CD4-positive, alpha-beta T cell treated with Interleukin-4 for 4 hours (primary cell): ENCODE measurements at regions not wholly inside any gene's neighbourhood (a gene's known extent, or its start where the extent isn't known, plus 50 kb on each side); places are given as distances from the start of the nearest gene placed in this dataset.
A peak's percentile ranks its signal among the peaks of the same experiment; 100 is the strongest.
"Not testable (repeated sequence)": the region's sequence is repeated elsewhere in the genome, so short reads cannot be mapped to it uniquely, and the experiment has no call there.

Source experiments
- DNase-seq: peaks from one replicate; pipeline ENCODE4 v3.0.0-alpha.2; 2020

GRCh38 chr18:56487801-56488200 lies 150.6 kb downstream of the TXNL1 start:
- DNase-seq, result no peak

- DNase-seq, result no peak
These were observed 155.0 kb downstream of the TXNL1 start for GRCh38 chr18:56483386-56483785.

GRCh38 chr18:56482813-56483212 lies 155.6 kb downstream of the TXNL1 start:
- not testable (repeated sequence) for DNase-seq

DNA sequence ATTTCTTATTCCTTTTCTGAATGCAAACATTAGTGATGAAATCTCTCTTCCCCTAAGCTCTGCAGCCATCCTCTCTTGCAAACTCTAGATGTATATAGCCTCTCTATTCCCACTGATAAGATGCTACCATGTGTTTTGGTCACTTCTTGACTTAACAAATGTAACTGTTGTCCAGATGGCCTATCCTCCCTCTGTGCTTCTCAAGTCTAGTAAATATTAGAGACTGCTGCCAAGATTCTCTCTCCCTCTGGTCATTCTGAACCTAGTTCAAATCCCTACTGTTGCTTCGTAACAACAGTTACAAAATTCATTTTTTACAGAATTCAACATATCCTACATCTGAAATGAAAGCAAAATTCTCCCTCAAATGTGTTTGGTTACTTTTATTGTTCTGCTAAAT lies 156.6 kb downstream of the TXNL1 start:
- DNase-seq, result no peak

DNA sequence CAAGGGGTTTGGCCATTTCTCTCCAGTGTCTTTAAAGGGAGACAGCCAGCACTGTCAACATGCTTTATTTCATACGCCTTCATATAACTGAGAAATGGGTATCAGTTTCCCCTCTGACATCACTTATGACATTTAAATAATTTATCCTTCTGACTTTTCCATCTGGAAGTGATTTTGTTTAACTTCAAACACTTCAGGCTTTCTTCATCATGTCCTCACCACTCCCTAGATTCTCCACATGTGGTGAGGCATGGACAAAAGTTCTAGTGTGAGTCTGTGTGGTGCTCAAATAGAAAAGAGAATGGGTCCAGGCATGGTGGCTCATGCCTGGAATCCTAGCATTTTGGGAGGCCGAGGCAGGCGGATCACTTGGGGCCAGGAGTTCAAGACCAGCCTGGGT lies 158.6 kb downstream of the TXNL1 start:
- DNase-seq, result no peak

GRCh38 chr18:56475250-56475649 lies 163.1 kb downstream of the TXNL1 start:
- DNase-seq, result no peak

DNA sequence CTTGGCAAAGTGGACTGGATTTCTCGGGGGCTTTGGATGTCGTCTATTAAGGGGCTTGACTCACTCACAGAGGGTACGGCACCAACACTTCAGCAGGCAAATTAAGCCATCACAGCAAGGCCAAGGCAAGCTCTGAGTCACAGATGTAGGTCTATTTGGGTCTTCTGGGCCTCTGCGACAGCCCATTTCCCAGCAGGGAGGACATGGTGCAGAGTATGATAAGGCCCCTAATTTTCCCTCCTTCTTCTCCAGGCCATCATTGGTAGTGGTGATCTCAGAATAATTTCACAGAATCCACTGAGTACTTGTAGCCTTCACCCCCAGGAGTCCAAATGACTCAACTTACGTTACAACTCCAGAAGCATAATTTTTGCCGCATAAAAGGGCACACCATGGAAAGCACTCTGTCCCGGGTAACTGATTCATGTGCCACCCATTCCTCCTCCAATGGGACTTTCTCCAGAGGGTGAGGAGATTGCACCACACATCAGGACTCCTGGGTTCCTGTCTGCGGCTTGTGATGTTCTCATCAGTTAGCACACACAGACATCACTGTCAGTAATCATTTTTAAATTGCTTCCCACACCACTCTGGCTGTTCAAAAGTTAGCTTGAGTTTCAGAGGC lies 164.9 kb downstream of the TXNL1 start:
- no peak for DNase-seq

- DNase-seq, result no peak
These were observed 167.7 kb downstream of the TXNL1 start for GRCh38 chr18:56470406-56471351.

DNA sequence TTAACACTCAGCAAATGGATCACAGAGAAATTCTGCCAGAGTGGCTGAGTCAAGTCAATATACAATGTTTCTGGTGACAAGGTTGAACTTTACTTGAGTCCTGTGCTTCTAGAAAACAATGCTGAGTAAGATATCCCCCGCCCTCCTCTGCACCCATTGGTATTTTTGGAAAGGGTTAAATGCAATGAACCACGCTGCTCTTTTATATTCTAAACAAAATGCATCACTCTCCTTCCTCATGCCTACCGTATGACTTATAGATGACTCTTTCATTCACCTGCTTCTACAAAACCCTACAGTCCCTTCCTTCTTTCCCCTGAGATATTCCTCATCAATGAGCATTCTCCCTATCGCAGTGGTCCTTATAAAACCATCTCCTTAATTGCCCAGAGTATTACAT lies 168.8 kb downstream of the TXNL1 start:
- DNase-seq, result no peak

GRCh38 chr18:56468396-56468795 lies 170.0 kb downstream of the TXNL1 start:
- DNase-seq, result peak; percentile 1

DNA sequence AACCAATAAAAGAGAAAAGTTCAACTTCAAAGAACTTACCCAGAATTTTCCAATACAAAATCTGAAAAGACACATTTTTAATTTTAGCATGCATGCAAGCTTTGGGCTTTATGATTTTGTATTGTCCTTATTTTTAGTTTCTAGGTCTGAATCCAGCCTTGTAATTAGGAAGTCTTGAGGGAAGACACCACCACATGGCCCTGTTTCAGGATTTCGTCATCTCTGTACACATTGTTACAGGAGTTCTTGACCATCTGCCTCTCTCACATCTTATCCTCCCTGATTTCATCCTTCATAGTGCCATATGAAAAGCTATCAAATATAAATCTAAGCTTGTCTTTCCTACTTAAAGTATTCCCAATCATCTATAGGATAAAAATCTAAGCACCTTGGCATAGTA lies 176.1 kb downstream of the TXNL1 start:
- DNase-seq, result no peak

GRCh38 chr18:56461151-56461550 lies 177.2 kb downstream of the TXNL1 start:
- no peak for DNase-seq

DNA sequence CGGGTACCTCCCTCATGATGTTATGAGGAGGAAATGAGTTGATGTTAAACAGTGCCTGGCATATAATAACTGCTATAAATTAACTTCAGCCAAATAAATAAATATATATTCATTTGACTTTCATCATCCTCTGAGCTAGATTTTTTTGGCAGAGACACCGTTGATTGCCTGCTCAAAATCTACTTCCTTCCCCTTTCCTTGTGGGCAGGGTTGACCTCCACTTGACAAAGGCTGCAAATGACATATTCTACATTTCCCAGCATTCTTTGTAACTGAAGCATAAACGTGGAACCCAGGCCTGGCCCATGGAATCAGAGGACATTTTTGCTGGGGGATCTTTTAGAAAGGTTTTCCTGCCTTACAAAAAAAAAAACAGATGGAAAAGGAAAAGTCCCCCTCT lies 177.8 kb downstream of the TXNL1 start:
- no peak for DNase-seq

GRCh38 chr18:56458770-56459712 lies 179.4 kb downstream of the TXNL1 start:
- DNase-seq, result no peak

DNA sequence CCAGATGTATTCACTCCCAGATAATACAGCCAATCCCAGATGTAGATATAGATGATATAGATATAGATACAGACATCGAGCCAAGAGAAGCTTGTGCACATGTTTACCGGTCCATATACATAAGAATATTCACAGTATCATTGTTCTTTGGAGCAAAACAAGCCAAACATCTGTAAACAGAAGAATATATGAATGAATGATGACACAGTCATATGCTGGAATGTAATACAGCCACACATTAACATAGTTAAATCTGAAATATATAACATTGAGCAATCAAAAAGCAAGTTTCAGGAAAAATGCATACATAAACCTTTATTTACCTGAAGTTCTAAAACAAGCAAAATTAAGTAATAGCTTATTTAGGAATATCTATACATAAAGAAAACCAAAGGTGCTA lies 182.5 kb downstream of the TXNL1 start:
- DNase-seq, result no peak

DNA sequence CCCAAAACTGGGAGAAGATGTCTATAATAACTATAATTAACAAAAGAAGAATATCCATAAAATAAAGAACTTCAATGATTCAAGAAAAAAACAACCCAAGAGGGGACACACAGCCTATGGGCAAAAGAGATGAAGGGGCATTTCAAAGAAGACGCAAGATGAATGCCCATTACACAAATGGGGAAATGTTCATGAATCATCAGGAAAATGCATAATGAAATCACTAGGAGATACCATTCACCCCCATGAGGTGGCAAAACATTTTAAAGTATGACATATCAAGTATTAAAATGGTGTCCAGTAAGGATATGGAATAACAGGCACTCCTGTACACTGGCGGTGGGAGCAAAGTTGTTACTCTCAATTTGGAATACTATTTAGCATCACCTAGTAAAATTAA lies 183.3 kb downstream of the TXNL1 start:
- no peak for DNase-seq

GRCh38 chr18:56453631-56454030 lies 184.8 kb downstream of the TXNL1 start:
- no peak for DNase-seq

DNA sequence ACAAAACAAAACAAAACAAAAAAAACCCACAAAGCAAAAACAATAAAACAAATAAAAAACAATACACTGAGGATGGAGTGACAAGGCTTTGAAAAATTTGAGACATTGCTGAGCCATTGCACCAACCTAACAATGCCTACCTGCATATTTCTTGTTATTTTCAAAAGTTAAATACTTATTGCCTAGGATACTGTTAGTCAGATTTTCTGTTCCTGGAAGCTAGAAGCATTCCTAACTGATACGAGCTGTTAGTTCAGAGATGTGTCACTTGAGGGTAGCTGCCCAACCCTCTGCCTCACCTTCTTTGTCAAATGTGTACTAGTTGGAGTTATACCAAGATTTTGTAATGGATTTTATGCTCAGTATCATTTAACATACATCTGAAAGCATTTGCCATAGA lies 187.2 kb downstream of the TXNL1 start:
- DNase-seq, result no peak

DNA sequence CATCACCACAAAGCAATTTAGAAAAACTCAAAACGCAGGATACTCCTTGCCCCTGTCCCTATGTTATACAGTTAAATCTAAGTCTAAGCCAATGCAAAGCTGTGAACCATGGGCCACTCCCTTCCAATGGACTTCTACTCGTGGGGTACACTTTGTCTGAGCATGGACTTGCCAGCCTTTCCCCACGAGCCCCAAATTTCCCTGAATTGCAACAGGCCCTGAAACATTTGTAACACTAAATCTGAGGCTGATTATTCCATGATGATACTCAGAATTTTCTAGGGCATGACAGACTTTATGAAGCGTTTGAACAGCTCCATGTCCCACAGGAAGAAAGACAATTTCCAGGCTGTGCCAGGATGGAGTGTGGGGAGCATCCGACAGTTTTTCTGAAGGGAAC lies 189.6 kb downstream of the TXNL1 start:
- no peak for DNase-seq

- DNase-seq, result no peak
These were observed 193.0 kb downstream of the TXNL1 start for GRCh38 chr18:56445422-56445821.

GRCh38 chr18:56444201-56444600 lies 194.2 kb downstream of the TXNL1 start:
- DNase-seq, result no peak

DNA sequence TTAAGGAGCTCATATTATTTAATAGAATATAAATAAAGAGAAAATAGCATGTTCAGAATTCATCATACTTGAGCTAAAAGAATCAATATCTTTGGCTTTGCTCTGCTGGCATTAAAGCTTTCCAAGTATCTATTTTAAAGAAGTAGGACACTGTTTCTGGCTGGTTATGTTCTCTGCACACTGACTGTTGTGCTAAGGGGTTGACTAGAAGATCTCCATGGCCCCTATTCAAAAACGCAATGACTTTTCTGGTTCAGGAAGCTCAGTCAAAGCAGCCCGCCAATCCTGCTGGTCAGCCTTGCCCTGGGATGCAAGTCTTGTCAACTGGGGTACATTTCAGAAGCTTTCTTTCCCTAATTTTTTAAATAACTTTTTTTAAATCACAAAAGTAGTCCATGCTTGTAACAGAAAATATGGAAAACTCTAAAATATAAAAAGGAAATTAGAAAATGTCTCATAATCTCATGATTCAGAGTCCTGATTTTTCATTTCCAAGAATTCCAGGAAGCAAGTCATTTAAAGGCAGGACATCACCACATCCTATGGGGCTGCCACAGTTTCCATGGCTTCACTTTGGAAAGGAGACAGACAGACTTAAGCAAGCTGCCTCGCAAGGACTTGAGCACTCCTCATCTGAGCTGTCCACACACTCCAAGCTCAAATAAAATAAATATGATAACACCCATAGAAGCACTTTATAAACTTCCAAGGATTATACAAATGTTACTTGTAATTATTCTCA lies 195.1 kb downstream of the TXNL1 start:
- no peak for DNase-seq

- DNase-seq, result not testable (repeated sequence)
These were observed 199.9 kb downstream of the TXNL1 start for GRCh38 chr18:56438480-56438879.
